HG02610 (cell line): ENCODE measurements at regions not wholly inside any gene's neighbourhood (a gene's known extent, or its start where the extent isn't known, plus 50 kb on each side); places are given as distances from the start of the nearest gene placed in this dataset.

Experiments
- ATAC-seq: cut with Tn5 transposase; IDR thresholded peaks from one replicate; pipeline ENCODE4 v1.9.1; 2021; ENCODE audit warnings: mild to moderate bottlenecking, moderate library complexity; ENCODE audit not compliant: unreplicated experiment

GRCh38 chr3:194801461-194802432 is 116.1 kb downstream of the FAM43A start:
- ATAC-seq, result no peak

- no peak for ATAC-seq
Measured at GRCh38 chr3:194804796-194805195, 119.1 kb downstream of the FAM43A start.

- ATAC-seq, result no peak
Measured at GRCh38 chr3:194805546-194805945, 119.9 kb downstream of the FAM43A start.

GRCh38 chr3:194806991-194807630 is 121.4 kb downstream of the FAM43A start:
- no peak for ATAC-seq

GRCh38 chr3:194808640-194809097 is 123.0 kb downstream of the FAM43A start:
- no peak for ATAC-seq

GRCh38 chr3:194809382-194809781 is 123.7 kb downstream of the FAM43A start:
- no peak for ATAC-seq

GRCh38 chr3:194810076-194810475 is 124.4 kb downstream of the FAM43A start:
- no peak for ATAC-seq

GRCh38 chr3:194811118-194811517 is 125.4 kb downstream of the FAM43A start:
- ATAC-seq, result no peak

GRCh38 chr3:194812176-194812575 is 126.5 kb downstream of the FAM43A start:
- ATAC-seq, result no peak

GRCh38 chr3:194814878-194815357 is 129.2 kb downstream of the FAM43A start:
- ATAC-seq, result no peak

- ATAC-seq, result no peak
Measured at GRCh38 chr3:194816748-194817591, 131.3 kb downstream of the FAM43A start.

- no peak for ATAC-seq
Measured at GRCh38 chr3:194817592-194817930, 131.9 kb downstream of the FAM43A start.

- ATAC-seq, result no peak
Measured at GRCh38 chr3:194817936-194818335, 132.3 kb downstream of the FAM43A start.

- ATAC-seq, result no peak
Measured at GRCh38 chr3:194824100-194824499, 138.4 kb downstream of the FAM43A start.

GRCh38 chr3:194824701-194825111 is 139.0 kb downstream of the FAM43A start:
- ATAC-seq, result no peak

GRCh38 chr3:194826594-194826993 is 140.9 kb downstream of the FAM43A start:
- ATAC-seq, result no peak

- ATAC-seq, result no peak
Measured at GRCh38 chr3:194827486-194827885, 141.8 kb downstream of the FAM43A start.

- ATAC-seq, result no peak
Measured at GRCh38 chr3:194828116-194828515, 142.4 kb downstream of the FAM43A start.

- ATAC-seq, result no peak
Measured at GRCh38 chr3:194828926-194829325, 143.2 kb downstream of the FAM43A start.

GRCh38 chr3:194830401-194830800 is 144.7 kb downstream of the FAM43A start:
- no peak for ATAC-seq

- ATAC-seq, result no peak
Measured at GRCh38 chr3:194830978-194831377, 145.3 kb downstream of the FAM43A start.
